ENCODE measurements at regions not wholly inside any gene's neighbourhood (a gene's known extent, or its start where the extent isn't known, plus 50 kb on each side); places are given as distances from the start of the nearest gene placed in this dataset.

GRCh38 chr16:13483121-13483520, 436.8 kb upstream of the ERCC4 start:
- TF ChIP-seq, protein P1, sequence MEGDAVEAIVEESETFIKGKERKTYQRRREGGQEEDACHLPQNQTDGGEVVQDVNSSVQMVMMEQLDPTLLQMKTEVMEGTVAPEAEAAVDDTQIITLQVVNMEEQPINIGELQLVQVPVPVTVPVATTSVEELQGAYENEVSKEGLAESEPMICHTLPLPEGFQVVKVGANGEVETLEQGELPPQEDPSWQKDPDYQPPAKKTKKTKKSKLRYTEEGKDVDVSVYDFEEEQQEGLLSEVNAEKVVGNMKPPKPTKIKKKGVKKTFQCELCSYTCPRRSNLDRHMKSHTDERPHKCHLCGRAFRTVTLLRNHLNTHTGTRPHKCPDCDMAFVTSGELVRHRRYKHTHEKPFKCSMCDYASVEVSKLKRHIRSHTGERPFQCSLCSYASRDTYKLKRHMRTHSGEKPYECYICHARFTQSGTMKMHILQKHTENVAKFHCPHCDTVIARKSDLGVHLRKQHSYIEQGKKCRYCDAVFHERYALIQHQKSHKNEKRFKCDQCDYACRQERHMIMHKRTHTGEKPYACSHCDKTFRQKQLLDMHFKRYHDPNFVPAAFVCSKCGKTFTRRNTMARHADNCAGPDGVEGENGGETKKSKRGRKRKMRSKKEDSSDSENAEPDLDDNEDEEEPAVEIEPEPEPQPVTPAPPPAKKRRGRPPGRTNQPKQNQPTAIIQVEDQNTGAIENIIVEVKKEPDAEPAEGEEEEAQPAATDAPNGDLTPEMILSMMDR (conservative IDR thresholded peaks at IDR 0.05; ENCODE audit: low read length) = no peak
- no peak for TF ChIP-seq EZH2phosphoT487 (IDR thresholded peaks at IDR 0.05; ENCODE audit: borderline replicate concordance, low read depth, low read length)

Data from OCI-LY7 (cell line).